ENCODE measurements at regions not wholly inside any gene's neighbourhood (a gene's known extent, or its start where the extent isn't known, plus 50 kb on each side); places are given as distances from the start of the nearest gene placed in this dataset.

DNA sequence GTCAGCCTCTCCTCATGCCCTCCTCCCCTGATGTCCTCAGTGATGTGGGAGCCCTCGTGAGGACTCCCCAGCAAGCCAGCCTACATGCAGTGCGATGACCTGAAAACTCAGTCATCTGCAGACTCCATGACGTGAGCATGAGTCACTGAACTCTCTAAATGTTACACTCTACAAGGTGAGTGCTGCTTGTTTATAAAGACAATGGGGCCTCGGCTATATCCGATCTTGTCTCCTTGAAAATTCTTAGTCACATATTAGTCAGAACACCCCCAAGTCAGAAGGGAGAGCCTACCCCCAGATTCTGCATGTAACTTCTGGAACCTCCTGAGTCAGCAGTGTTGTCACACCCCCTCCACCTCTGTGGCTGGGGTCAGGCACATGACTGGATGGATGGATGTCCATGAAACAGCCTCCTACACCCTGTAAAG, 673.8 kb downstream of the INHBA start:
- DNase-seq (ENCODE audit: low read depth in 2 of 3, low spot score in 2 of 3): no peak

GRCh38 chr7:41028580-41028979, 674.3 kb downstream of the INHBA start:
- DNase-seq (ENCODE audit: low read depth in 2 of 3, low spot score in 2 of 3): no peak

- DNase-seq (ENCODE audit: low read depth in 2 of 3, low spot score in 2 of 3): no peak
These were observed 675.3 kb downstream of the INHBA start for GRCh38 chr7:41027428-41028115.

DNA sequence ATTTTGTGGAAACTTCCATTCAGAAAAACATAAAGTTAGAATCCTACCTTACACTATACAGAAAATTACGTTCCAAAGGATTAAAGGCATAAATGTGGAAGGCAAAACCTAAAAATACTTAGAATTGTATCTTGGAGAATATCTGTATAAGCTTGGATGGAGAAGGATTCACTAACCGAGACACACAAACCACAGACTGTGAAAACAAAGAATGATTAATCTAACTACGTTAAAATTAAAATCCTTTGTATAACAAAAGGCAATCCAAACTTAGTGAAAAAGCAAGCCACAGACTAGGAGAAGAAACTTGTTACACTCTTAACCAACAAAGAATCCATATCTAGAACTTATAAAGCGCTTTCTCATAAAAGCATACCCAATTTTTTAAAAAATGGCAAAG, 678.8 kb downstream of the INHBA start:
- no peak for DNase-seq (ENCODE audit: low read depth in 2 of 3, low spot score in 2 of 3)

DNA sequence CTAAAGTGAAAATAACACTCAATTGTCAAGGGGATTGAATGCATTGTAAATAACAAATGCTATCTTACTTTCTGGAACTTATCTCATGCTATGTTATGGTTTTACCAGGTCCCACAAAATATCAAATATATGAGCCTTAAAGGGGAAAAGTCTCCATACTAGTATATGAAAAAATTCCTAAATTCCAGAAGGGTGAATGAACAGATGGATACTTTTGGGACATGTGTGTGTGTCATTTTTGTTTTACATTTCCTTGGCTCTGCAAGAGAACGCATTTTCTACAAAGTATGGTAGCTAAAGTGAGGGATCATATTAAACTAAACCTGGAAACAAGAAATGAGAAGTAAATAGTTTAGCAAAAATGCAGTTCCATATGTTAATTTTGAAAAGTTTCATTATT, 682.8 kb downstream of the INHBA start:
- DNase-seq (ENCODE audit: low read depth in 2 of 3, low spot score in 2 of 3): no peak

DNA sequence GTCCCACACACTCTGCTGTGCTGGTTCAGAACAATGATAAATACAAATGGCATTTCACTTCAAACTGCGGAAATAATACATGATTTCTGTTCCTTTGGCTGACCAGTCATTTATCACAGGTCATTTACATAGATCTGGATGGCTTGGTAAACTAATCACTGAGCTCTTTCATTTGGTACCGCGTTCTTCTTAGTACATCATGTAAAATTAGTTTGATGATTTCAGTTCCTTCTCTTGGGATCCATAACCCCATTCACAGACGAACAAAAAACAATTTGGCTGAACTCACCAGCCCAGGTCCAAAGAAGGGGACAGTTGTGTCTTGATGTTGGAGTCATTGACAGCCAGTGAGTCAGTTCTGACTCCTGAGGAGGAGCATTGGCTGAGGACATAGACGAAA, 689.8 kb downstream of the INHBA start:
- DNase-seq (ENCODE audit: low read depth in 2 of 3, low spot score in 2 of 3): no peak

GRCh38 chr7:41012041-41012440, 690.8 kb downstream of the INHBA start:
- DNase-seq (ENCODE audit: low read depth in 2 of 3, low spot score in 2 of 3): no peak

DNA sequence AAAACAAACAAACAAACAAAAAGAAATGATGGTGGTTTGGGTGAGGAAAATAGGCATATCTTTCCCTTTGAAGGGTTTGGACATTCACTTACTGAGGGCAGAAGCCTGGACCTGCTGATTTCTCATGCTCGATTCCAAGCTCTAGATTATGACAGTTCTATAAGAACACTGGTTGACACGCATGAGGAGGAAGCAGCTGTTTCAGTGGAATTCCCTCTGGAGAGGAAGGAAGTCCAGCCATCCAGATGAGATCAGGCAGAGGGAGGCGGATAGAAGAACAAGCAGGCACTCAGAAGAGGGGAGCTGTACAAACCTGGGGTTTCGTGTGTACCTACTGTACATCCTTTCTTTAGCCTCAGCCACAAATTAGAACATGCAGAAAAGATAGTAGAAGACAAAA, 691.9 kb downstream of the INHBA start:
- no peak for DNase-seq (ENCODE audit: low read depth in 2 of 3, low spot score in 2 of 3)

GRCh38 chr7:41010418-41010817, 692.5 kb downstream of the INHBA start:
- no peak for DNase-seq (ENCODE audit: low read depth in 2 of 3, low spot score in 2 of 3)

DNA sequence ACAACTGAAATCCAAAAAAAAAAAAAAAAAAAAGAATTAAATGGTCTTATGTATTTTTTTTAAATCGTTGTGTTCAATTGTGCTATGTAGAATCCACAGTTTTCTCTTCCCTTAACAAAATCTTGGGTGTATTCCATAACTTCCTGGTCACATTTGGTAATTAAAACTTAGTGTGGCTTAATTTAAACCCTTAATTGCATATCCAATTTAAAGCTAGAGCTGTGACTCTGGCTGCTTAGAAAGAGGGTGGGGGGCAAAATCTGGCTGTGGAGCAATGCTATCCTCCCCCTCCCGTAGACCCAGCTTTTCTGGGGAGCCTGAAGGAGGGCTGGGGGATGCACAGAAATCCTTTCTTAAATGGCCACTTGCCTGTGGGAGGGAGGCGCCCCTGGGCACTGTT, 695.1 kb downstream of the INHBA start:
- no peak for DNase-seq (ENCODE audit: low read depth in 2 of 3, low spot score in 2 of 3)

GRCh38 chr7:41007351-41007751, 695.5 kb downstream of the INHBA start:
- no peak for DNase-seq (ENCODE audit: low read depth in 2 of 3, low spot score in 2 of 3)

- no peak for DNase-seq (ENCODE audit: low read depth in 2 of 3, low spot score in 2 of 3)
These were observed 696.4 kb downstream of the INHBA start for GRCh38 chr7:41006306-41006995.

DNA sequence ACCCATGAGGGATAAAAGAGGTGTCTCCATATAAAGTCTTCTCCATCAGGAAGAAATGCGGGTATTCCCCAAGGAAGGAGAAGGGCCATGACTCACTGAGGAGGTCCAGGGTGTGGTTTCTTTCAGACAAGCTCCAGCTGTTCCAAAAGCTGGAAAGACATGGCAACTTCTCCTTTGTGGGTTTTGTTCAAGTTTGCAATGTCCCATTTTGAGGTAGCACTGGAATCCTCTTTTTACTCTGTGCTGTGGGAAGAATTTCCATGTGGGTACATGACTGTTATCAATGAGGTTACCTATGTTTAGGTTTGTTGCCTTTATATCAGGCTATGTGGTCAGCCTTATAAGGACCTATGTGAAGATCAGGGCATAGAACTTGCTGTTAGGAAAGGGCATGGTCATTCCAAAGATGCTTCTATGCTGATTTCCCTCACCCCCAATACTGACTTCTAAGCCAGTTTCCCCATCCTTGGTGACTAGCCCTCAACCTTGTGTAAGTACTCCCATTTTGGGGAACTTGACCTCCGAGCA, 697.5 kb downstream of the INHBA start:
- no peak for DNase-seq (ENCODE audit: low read depth in 2 of 3, low spot score in 2 of 3)

DNA sequence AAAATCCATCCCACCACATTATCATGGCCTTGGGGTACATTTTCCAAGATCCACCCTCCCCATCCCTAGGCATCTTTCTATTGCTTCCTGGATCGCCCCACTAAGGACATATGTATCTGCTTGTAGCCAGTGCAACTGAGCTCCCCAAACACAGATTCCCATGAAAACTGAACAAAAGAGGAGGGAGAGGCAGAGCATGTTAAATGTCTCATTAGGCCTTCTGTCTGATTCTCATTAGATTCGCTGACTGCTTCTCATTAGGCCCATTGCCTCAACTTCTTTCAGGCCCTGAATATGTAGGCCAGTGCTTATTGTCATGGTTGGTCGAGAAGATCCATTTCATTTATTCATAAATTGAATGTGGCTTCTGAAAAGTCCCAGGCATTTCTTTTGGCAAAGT, 698.9 kb downstream of the INHBA start:
- no peak for DNase-seq (ENCODE audit: low read depth in 2 of 3, low spot score in 2 of 3)

DNA sequence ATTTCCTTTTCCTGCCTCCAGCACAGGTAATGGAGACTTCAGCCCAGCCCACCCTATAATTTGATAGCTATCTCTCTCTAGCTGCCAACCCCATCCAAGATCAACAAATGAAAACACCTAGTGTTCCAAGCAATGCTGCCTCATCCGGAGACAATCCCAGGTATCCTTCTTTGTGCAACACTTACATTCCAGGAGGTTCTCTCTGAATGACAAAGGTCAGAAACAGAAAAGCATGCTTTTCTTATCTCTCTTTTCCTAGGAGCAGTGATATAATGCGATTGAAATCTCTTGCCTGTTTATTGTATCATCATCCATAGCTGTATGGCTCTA, 699.3 kb downstream of the INHBA start:
- no peak for DNase-seq (ENCODE audit: low read depth in 2 of 3, low spot score in 2 of 3)

DNA sequence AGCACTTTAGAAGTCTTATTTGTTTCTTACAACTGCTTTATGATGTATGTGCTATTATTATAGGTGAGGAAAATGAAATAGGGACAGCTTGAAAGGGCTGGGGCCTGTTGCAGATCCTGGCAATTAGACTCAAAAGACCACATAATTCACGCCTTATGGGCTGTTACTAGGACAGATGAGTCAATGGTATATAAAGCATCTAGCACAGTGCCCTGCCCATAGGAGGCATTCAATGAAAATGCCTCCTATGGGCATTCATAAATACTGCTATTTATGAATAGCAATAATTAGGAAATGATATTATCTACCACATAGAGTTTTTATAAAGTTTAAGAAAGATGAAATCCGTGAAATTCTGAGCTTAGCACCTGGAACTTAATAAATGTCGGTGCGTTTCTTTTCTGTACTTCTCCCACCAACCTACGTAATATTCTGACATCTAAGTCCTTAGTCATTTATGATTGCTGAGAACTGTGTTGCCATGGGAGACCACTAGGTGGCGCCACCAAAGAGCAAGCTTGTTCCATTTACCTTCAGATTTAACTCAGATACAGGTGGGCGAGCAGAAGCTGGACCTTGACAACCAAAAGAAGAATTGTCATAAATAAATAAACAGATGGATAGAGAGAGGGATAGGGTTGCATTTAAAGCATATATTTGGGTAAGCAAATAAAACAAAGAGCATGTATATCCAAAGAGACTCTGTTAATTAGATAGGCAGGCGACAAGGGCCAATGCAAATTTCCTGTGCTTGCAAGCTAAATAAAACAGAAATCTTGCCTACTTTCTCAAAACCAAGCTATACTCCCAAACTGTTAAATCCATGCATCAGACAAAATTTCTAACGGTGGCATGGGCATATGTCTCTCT, 699.9 kb downstream of the INHBA start:
- peak in 2 of 3 donors; percentile 43 to 70 for DNase-seq (ENCODE audit: low read depth in 2 of 3, low spot score in 2 of 3)

GRCh38 chr7:41000042-41000441, 702.8 kb downstream of the INHBA start:
- no peak for DNase-seq (ENCODE audit: low read depth in 2 of 3, low spot score in 2 of 3)

GRCh38 chr7:40996233-40996677, 706.6 kb downstream of the INHBA start:
- DNase-seq (ENCODE audit: low read depth in 2 of 3, low spot score in 2 of 3): no peak

GRCh38 chr7:40990841-40991240, 712.0 kb downstream of the INHBA start:
- no peak for DNase-seq (ENCODE audit: low read depth in 2 of 3, low spot score in 2 of 3)

DNA sequence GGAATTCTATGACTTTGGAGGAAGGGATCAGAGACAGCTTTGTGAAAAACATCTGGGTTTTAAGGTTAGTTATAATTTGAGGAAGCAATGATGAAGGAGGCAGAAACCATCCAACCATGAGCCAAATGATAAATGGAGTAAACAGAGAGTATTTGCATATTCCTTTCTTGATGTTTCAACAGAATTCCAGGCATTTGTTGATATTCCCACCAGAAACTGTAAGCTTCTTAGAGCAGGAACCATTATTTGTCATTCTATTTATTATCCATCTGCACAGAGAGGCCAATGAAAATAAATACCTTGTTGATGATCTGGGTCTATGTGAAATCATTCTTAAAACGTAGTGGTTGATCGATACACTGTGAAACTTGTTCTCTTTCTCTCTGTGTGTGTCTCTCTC, 715.3 kb downstream of the INHBA start:
- DNase-seq (ENCODE audit: low read depth in 2 of 3, low spot score in 2 of 3): no peak

GRCh38 chr7:40986351-40986873, 716.5 kb downstream of the INHBA start:
- no peak for DNase-seq (ENCODE audit: low read depth in 2 of 3, low spot score in 2 of 3)

Measured in hematopoietic multipotent progenitor cell (in vitro differentiated cells).